OCI-LY3 (cell line): ENCODE measurements at regions not wholly inside any gene's neighbourhood (a gene's known extent, or its start where the extent isn't known, plus 50 kb on each side); places are given as distances from the start of the nearest gene placed in this dataset.

Source experiments
- H2AFZ ChIP-seq: fragments of 200-600, 300-600 bp; shearing (Covaris generic); 2 replicates; pipeline ENCODE4 v1.6.0; 2014; ENCODE audit warnings: antibody characterized with exemption, low read depth, low read length
- H3K27ac ChIP-seq: fragments of 200-600, 300-600 bp; sonication (generic); 2 replicates; pipeline ENCODE4 v1.5.1; 2014; ENCODE audit warnings: mild to moderate bottlenecking, low read length, moderate library complexity, mixed read lengths
- H3K27me3 ChIP-seq: fragments of 200-600, 300-600 bp; sonication (generic); 2 replicates; pipeline ENCODE4 v1.6.1; 2014; ENCODE audit warnings: low read depth, low read length, mixed read lengths
- H3K36me3 ChIP-seq: fragments of 200-600, 300-600 bp; sonication (generic); replicated peaks from 2 replicates; pipeline ENCODE3; 2014; ENCODE audit warnings: low read depth, low read length, mixed read lengths
- H3K4me1 ChIP-seq: fragments of 300-600, 200-600 bp; sonication (generic); 2 replicates; pipeline ENCODE4 v1.6.1; 2014; ENCODE audit warnings: low read length, mixed read lengths
- H3K4me2 ChIP-seq: fragments of 200-600, 300-600 bp; sonication (generic); 2 replicates; pipeline ENCODE4 v1.6.1; 2014; ENCODE audit warnings: low read length, mixed read lengths
- H3K4me3 ChIP-seq: fragments of 300-600, 200-600 bp; sonication (generic); 2 replicates; pipeline ENCODE4 v1.5.1; 2014; ENCODE audit warnings: antibody characterized with exemption, mild to moderate bottlenecking, low read length, moderate library complexity
- H3K79me2 ChIP-seq: fragments of 300-600, 200-600 bp; shearing (Covaris generic); 2 replicates; pipeline ENCODE4 v1.6.1; 2014; ENCODE audit warnings: mild to moderate bottlenecking, low read length, mixed read lengths
- H3K9ac ChIP-seq: fragments of 300-600, 200-600 bp; shearing (Covaris generic); 2 replicates; pipeline ENCODE4 v1.6.0; 2014; ENCODE audit warnings: mild to moderate bottlenecking, low read length, moderate library complexity
- H3K9me3 ChIP-seq: fragments of 200-600, 300-600 bp; shearing (Covaris generic); 2 replicates; pipeline ENCODE4 v1.6.1; 2014; ENCODE audit warnings: low read length, mixed read lengths; ENCODE audit not compliant: insufficient read depth
- H4K20me1 ChIP-seq: fragments of 200-600, 300-600 bp; sonication (generic); 2 replicates; pipeline ENCODE4 v1.6.1; 2016; ENCODE audit warnings: low read length, mixed read lengths; ENCODE audit not compliant: insufficient read depth
- CTCF ChIP-seq: fragments of 200-600, 300-600 bp; sonication (generic); IDR thresholded peaks from 2 replicates; pipeline ENCODE4 v1.5.1; 2014; ENCODE audit warnings: antibody characterized with exemption, low read length, low read depth
- EZH2phosphoT487 ChIP-seq: fragments of 200-600 bp; shearing (Covaris generic); IDR thresholded peaks from 2 replicates; pipeline ENCODE4 v1.6.1; 2018; ENCODE audit warnings: antibody characterized with exemption, mixed run types, low read depth

GRCh38 chr5:35324201-35324600, 93.9 kb upstream of the PRLR start:
- Histone ChIP-seq H3K4me1 (peaks cover 14% of the 10 kb centered on the region), H2AFZ (no peak overlapping the region), H3K27me3 (no peaks in the 10 kb centered on the region), H3K79me2 (no peaks in the 10 kb centered on the region), H3K4me3 (no peak overlapping the region), H3K36me3 (no peaks in the 10 kb centered on the region), H4K20me1 (no peaks in the 10 kb centered on the region), H3K9ac (no peak overlapping the region), H3K4me2 (no peak overlapping the region), H3K9me3 (no peaks in the 10 kb centered on the region), H3K27ac (no peak overlapping the region)
- no peak for TF ChIP-seq CTCF
- TF ChIP-seq EZH2phosphoT487: no peak

DNA sequence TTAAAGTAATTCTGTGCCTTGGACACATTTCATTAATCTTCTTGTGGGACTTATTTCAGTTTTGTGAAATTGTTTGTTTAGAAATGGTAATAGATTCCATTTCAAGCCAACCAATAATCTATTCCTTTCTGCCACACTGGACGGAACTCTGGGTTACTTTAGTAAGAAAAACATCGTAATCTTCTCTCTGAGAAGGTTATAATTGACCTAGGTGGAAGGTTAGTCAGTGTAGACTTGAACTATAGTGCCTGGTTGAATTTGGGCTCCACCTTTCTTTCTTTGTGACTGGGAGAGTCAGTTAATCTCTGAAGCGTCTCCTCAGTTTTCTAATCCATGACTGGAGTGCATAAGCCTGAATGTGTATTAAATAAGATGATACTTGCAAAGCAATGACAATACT, 89.7 kb upstream of the PRLR start:
- peak overlapping the region; percentile 66 for H3K4me3 ChIP-seq
- no peaks in the 10 kb centered on the region for H3K9me3 ChIP-seq
- TF ChIP-seq CTCF (no peak), EZH2phosphoT487 (no peak)
- no peaks in the 10 kb centered on the region for H3K79me2 ChIP-seq
- H2AFZ ChIP-seq: 0 out of 2 replicates have a peak overlapping the region, but pooled peaks have one; percentile 45
- H3K9ac ChIP-seq: peak overlapping the region; percentile 63
- H3K27me3 ChIP-seq: no peaks in the 10 kb centered on the region
- H3K4me2 ChIP-seq: peak overlapping the region; percentile 88
- no peaks in the 10 kb centered on the region for H4K20me1 ChIP-seq
- peaks cover 21% of the 10 kb centered on the region for H3K4me1 ChIP-seq
- no peaks in the 10 kb centered on the region for H3K36me3 ChIP-seq
- H3K27ac ChIP-seq: peak overlapping the region; percentile 82

DNA sequence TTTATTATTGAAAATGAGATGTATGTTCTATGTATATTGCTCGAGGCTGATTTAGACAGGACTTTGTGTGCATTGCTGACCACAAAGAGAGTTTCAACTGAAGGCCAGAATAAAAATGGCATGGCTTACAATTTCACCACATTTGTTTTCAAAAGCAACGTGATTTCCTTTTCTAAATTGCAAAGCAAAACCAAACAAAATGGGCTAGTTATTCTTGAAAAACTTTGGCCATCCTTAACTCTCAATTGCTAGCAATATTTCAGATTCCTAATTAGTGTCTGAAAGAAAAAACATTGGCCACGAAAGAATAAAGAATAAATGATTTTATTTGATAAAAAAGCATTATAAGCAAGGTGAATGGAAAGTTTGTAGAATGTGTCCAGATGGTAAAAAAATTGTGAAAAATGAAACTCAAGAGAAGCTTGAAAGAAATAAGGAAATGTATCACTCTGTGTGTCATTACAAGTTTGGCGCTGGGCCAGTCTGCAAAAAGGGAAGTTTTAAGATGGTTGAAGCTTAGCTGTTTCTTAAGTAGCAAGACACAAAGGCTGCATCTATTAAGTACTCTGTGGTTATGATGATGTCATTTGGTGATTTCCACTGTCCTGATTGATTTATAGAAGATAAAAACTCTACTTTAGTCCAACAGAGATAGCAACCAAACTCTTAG, 89.2 kb upstream of the PRLR start:
- no peak for TF ChIP-seq CTCF
- peak overlapping the region; percentile 63 for H3K9ac ChIP-seq
- peak overlapping the region; percentile 66 for H3K4me3 ChIP-seq
- H3K4me1 ChIP-seq: peaks cover 21% of the 10 kb centered on the region
- no peaks in the 10 kb centered on the region for H3K36me3 ChIP-seq
- H2AFZ ChIP-seq: 0 out of 2 replicates have a peak overlapping the region, but pooled peaks have one; percentile 45
- H3K4me2 ChIP-seq: peak overlapping the region; percentile 88
- H3K79me2 ChIP-seq: no peaks in the 10 kb centered on the region
- peak overlapping the region; percentile 82 for H3K27ac ChIP-seq
- H3K9me3 ChIP-seq: no peaks in the 10 kb centered on the region
- H3K27me3 ChIP-seq: no peaks in the 10 kb centered on the region
- H4K20me1 ChIP-seq: no peaks in the 10 kb centered on the region

DNA sequence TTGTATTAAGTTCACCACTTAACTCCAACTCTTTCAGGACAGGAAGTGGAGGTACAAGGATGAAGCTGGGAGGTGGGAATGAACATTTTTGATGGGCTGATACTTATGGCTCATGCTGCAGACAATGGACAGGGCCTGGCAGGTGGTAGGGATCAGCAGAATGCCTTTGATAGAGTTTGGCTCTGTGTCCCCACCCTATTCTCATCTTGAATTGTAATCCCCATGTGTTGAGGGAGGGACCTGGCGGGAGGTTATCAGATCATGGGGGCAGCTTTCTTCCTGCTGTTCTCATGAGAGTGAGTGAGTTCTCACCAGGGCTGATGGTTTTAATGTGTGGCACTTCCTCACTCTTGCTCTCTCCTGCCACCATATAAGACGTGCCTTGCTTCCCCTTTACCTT, 87.3 kb upstream of the PRLR start:
- Histone ChIP-seq H3K4me1 (peaks cover 21% of the 10 kb centered on the region), H3K27ac (no peak overlapping the region), H3K9me3 (no peaks in the 10 kb centered on the region), H3K36me3 (no peaks in the 10 kb centered on the region), H2AFZ (no peak overlapping the region), H3K27me3 (no peaks in the 10 kb centered on the region), H3K4me2 (no peak overlapping the region), H3K9ac (no peak overlapping the region), H3K79me2 (no peaks in the 10 kb centered on the region), H3K4me3 (no peak overlapping the region), H4K20me1 (no peaks in the 10 kb centered on the region)
- no peak for TF ChIP-seq EZH2phosphoT487
- TF ChIP-seq CTCF: no peak
